Eye (tissue), 1 donor: ENCODE measurements at regions not wholly inside any gene's neighbourhood (a gene's known extent, or its start where the extent isn't known, plus 50 kb on each side); places are given as distances from the start of the nearest gene placed in this dataset.
"Not testable (repeated sequence)": the region's sequence is repeated elsewhere in the genome, so short reads cannot be mapped to it uniquely, and the experiment has no call there.

Experiments
- DNase-seq: peaks from one replicate; pipeline ENCODE4 v3.0.0-alpha.2; 2015

DNA sequence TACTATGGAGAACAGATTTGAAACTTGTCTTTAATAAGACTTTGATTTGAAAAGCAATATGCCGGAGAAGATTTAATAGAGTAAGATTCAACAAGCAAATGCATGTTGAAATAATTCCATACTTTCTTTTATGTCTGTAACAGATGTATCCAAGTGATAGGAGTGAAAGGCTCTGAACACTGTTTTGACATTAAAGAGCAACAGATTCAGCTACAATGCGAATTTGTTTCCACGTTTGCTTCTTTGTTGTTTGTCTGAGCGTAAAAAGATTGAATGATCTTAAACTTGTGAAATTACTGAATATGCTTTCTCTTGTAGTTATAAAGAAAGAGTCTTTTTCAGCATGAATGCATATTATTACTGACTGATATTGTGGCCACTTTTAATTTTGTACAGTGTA is 2612.9 kb downstream of the PCDH9 start:
- no peak for DNase-seq

GRCh38 chr13:64591971-64592370 is 2638.2 kb downstream of the PCDH9 start:
- DNase-seq, result no peak

DNA sequence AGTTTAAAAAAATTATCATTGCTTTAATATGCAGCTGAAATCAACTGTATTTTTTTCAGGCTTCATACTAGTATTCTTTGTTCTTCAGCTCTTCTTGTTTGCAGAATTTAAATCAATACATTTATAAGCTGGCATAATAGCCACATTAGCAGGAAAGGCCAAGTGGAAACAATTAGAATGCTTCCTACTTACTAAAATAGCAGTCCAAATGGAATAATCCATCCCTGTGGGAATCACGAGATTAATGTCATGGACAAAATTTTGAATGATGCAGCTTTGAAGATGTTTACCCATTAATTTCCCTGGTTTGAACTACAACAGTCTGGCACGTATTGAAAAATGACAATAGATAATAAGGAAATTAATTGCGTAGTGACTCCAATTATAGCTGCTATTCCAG is 2650.8 kb downstream of the PCDH9 start:
- DNase-seq, result no peak

DNA sequence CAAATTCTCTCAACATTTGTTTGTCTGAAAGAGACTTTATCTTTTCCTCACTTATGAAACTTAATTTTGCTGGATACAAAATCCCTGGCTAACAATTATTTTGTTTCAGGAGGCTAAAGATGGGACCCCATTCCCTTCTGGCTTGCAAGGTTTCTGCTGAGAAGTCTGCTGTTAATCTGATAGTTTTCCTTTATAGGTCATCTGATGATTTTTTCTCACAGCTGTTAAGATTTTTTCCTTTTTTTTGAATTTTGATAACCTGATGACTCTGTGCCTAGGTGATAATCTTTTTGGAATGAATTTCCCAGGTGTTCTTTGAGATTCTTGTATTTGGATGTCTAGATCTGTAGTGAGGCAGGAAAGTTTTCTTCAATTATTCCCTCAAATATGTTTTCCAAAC is 2661.4 kb downstream of the PCDH9 start:
- DNase-seq, result no peak

DNA sequence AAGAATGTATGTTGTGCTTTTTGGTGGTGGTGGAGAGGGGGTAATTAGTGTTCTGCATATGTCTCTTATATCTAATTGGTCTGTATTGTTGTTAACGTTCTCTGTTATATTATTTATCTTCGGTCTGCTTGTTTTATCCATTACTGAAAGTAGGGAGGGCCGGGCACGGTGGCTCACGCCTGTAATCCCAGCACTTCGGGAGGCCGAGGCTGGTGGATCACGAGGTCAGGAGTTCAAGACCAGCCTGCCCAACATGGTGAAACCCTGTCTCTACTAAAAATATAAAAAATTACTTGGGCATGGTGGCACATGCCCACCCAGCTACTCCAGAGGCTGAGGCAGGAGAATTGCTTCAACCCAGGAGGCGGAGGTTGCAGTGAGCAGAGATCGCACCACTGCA is 2672.1 kb downstream of the PCDH9 start:
- DNase-seq, result not testable (repeated sequence)

DNA sequence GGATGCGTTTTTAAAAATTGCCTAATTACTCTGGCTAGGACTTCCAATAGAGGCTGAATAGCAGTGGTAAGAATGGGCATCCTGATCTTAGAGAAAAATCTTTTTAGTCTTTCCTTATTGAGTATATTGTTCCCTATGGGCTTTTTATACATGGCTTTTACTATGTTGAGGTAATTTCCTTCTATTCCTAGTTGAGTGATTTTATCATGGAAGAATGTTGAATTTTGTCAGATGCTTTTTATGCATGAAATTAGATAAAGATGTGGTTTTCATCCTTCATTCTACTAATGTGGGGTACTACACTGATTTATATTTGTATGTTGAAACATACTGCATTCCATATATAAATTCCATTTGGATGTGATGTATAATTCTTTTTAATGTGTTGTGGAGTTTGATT is 2673.8 kb downstream of the PCDH9 start:
- DNase-seq, result peak; percentile 9

DNA sequence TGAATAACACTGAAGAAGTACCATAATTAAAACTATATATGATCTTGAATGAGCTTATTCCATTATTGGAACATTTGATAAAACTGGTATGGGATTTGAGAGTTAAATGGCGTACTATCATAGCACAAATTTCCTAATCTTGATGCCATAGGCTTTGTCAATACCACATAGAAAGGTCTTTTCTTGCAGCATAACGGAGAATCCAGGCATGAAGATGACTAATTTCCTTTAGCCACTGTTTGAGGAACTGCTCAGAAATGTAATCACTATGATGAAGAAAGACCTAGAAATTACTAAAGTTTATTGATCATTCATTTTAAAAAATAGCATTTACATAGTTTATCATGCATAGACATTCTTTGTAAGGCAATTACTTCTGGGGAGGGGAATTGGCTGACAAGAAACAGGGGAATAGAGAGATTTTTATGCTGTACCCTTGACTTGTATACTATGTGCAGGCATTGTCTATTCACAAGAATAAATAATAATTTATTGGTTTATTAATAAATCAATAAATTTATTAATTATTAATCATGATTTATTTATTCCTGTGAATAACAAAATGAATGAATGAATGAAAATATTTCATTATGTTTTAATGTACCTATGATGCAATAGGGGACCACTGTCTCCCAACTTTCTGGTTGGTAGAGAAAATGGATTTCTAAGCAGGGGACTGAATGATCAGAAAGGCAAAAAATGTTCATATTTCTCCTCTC is 2676.6 kb downstream of the PCDH9 start:
- no peak for DNase-seq

GRCh38 chr13:64551755-64552154 is 2678.4 kb downstream of the PCDH9 start:
- peak; percentile 7 for DNase-seq

- DNase-seq, result no peak
Observed at GRCh38 chr13:64546371-64546770, 2683.8 kb downstream of the PCDH9 start.

GRCh38 chr13:64540976-64541375 is 2689.2 kb downstream of the PCDH9 start:
- DNase-seq, result no peak

DNA sequence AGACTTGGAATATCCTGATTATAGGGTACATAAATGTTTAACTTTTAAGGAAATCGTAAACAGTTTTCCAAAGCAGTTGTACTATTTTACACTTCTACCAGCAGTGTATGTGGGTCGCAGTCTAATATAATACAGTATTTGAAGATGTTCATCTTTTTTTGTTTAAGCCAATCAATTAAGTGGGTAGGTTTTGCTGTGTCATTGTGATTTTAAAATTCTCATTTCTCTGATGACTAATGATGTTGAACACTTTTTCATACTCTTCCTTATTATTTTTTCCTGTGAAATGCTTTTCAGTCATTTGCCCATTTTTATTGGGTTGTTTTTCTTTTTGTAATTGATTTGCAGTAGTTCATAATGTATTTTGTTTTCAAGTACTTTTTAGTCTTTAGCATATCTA is 2689.7 kb downstream of the PCDH9 start:
- no peak for DNase-seq

DNA sequence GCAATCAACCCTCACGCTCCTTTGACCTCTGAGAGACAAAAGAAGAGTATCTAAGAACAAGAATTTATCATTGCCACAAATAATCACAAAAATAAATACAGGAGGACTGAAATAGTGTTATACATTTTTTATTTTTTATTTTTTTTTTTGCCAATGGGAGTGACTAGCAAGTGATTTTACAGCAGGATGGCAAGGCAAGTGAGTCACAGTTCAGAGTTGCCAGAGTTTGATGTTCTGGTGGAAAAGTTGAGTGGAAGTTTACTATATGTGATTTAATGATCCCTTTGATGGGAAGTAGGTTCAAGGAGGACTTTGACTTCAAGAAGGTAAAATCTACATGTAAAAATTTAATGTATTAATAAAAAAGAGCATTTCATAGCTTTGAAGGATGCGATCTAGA is 2691.4 kb downstream of the PCDH9 start:
- no peak for DNase-seq

GRCh38 chr13:64534302-64534701 is 2695.8 kb downstream of the PCDH9 start:
- DNase-seq, result no peak

DNA sequence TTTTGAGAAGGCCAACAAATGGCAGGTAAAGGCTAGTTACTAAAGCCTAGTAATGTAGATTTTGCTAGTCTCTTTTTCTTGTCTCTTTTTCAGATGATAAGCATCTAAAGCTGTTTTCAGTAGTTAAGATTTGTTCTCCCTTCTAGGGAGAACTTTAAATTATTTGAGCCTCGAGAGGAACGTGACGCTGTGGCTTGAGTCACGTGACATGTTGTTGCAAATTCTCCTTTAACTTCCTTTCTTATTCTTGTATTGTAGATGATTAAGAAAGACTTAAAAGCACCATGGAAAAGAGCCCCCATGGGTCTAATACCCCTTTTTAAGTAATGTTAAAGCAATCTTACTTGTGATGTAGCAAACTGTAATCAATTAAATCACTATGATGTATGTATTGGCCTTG is 2698.7 kb downstream of the PCDH9 start:
- DNase-seq, result no peak

DNA sequence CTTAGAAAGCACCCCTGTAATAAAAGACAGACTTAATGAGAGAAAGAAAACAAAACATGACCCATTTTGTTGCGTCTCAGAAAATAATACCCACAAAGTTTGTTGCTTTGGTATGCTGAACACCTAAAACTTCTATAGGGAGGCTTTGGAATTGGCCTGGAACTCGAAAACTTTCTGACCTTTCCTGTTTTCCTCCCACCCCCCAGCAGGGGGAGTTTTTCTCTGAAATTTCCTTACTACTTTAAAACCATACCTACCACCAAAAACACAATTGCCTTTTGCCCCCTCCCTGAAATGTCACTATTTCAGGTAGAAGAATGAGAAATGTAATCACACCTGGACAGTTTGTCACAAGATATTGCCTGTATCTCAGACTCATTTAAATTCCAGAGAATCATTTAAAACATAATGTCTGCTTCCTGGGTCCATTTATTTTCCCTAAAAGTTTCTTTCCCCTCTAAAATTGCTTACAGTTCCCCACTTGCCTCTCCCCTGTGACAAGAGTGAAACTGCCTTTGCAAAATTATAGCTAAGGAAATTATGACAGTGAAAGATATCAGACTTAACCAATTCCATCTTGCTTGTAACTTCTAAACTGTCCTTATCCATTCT is 2700.2 kb downstream of the PCDH9 start:
- no peak for DNase-seq

DNA sequence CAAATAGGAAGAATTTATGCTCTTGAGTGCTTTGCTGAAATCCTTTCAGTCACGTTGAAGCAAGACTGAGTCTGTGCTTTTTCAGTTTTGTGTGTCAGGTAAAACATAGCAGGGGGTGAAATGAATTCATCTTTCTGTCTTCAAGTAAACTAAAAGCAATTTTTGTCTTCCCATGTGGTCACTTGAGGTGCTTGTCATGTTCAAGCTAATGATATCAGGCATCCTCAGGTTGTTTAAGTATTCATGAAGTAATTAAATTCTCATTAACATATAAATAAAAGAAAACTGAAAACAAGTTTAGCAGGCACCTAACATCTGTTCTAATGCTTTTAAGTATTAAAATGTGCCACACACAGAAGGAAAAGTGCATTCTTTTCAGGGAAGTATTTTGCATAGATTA is 2701.3 kb downstream of the PCDH9 start:
- DNase-seq, result no peak

DNA sequence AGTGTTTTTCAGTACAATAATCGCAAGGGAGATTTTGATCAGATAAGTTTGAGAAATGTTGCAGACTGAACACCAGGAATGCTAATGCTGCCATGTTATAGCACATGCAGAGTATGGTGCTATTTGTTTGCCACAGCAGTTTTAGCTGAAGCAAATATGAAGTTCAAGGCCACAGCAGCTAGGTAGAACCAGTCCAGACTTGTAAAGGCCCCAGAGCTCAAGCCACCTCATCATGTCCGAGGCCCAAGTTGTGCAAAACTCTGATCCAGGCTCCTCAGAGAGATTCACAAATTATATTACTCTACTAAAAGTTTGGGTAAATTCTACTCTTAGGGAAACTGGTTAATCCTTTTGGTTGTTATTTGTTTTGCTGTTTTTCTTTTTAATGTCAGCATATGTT is 2702.6 kb downstream of the PCDH9 start:
- no peak for DNase-seq

DNA sequence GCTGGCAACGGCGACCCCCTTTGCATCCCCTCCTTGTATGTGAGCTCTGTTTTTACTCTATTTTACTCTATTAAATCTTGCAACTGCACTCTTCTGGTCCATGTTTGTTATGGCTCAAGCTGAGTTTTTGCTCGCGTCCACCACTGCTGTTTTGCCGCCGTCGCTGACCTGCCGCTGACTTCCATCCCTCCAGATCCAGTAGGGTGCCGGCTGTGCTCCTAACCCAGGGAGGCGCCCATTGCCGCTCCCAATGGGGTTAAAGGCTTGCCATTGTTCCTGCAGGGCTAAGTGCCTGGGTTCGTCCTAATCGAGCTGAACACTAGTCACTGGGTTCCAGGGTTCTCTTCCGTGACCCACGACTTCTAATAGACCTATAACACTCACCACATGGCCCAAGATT is 2704.4 kb downstream of the PCDH9 start:
- DNase-seq, result no peak

- no peak for DNase-seq
Observed at GRCh38 chr13:64510747-64511146, 2719.4 kb downstream of the PCDH9 start.

DNA sequence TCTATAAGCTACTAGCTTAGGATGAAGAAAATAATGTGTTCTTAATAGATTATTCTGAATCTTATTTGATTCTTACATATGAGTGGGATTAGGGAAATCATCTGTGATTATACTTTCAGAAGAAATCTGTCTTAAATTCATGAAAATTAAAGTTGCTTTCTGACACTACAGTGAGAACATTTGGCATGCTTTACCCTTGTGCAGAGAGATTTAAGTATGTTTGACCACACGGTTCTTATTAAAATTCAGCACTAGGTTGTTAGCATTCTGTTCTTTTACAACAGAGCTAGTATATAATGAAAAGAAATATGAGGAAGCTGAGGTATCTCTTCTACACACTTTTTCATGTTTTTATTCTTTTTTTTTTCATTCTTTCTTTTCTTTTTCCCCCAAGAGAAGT is 2723.9 kb downstream of the PCDH9 start:
- no peak for DNase-seq

DNA sequence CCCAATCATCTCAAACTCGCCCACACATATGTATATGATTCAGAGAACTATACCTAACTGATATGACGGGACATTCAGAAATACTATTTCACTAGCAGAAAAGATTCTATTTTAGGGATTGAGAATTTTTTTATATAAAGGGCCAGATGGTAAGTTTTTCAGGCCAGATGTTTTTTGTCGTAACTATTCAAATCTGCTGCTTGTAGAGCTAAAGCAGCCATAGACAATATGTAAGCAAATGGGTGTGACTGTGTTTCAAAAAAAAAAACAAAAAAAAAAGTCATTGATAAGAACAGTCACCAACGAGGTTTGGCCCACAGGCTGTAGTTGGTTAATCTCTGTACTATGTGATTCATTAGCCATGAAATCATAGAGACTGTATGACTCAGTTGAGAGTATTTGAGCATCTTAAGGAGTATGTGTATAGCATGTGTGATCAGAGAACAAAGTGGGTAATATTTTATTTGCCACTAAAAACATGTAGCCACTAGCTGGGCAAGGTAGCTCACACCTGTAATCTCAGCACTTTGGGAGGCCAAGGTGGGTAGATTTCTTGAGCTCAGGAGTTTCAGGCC is 2724.7 kb downstream of the PCDH9 start:
- no peak for DNase-seq

DNA sequence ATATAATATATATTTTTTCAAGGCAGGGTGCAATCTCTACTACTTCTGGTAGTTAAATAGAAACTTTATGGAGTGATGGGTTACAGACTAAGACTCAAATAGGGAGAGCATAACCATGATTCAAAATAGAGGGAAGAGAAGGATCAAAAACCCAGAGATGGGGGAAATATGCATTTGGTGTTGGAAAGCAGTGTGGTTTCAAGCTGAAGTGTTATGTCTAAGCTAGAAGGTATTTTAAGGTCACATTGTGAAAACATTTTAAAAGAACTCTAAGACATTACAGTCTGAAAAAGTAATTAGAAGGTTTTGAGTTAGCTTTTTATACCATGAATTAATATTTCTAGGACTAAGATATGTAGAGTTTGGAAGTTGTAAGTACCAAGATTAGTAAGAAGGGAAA is 2741.4 kb downstream of the PCDH9 start:
- DNase-seq, result no peak

DNA sequence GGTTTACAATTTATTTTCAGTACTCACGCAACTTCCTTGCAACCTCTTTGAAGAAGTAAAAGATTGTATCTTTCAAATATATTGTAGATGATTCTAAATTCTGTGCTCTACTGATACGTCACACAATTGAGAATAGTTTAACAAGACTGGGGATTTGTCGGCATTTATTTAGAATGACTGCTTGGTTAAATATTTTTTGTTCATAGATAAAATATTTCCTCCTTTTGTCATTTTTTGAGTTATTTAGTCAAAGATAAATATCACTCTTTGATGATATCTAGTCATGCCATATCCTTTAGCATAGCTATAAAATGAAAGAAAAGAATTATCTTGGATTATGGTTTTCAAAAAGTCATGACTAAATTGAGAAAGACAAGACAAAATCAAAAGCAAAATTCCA is 2747.8 kb downstream of the PCDH9 start:
- no peak for DNase-seq

DNA sequence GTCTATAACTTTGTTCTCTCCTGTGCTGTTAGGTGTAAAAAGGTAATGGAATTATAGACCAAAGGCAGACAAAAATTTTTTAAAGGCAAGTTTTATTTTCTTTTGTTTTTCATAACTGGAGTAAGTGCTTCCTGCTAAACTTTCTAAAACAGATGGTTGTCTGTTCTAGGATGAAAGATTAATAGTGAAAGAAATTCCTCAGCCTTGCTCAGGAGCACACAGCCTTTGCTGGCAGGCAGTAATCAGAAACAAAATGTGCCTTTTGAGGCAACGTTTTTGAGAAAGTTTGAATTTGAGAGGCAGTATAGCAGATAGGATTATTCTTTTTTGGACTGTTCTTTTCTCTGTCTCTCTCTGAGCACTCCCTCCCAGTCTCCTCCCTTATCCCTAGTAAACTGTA is 2749.5 kb downstream of the PCDH9 start:
- no peak for DNase-seq

DNA sequence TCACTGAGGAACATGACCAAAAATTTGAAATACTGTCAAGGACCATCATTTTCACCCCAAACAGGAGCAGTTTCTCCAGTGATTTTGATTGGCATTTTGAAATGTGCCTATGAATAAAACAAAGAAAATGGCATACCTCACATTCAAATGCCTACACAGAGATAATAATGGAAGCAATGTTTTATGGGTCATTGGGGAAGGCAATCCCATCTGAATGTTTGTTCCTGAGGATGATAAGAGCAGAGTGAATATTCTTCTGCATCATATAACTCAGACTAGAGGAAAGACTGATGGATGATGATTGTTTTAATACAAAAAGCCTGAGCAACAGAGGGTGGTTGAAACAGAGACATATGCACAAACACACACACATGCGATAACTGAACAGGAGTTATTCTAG is 2749.9 kb downstream of the PCDH9 start:
- peak; percentile 63 for DNase-seq
